Stimulated activated CD4-positive, alpha-beta T cell treated with anti-CD3 and anti-CD28 coated beads, Interleukin-4, amount 100 ng/mL, for 48 hours (primary cell): ENCODE measurements at regions not wholly inside any gene's neighbourhood (a gene's known extent, or its start where the extent isn't known, plus 50 kb on each side); places are given as distances from the start of the nearest gene placed in this dataset.
"Not testable (repeated sequence)": the region's sequence is repeated elsewhere in the genome, so short reads cannot be mapped to it uniquely, and the experiment has no call there.

Experiments used
- DNase-seq, 2 donors: peaks; one replicate each; pipeline ENCODE4 v3.0.0-alpha.2; 2020; ENCODE audit warnings: low read depth in 2 of 2

DNA sequence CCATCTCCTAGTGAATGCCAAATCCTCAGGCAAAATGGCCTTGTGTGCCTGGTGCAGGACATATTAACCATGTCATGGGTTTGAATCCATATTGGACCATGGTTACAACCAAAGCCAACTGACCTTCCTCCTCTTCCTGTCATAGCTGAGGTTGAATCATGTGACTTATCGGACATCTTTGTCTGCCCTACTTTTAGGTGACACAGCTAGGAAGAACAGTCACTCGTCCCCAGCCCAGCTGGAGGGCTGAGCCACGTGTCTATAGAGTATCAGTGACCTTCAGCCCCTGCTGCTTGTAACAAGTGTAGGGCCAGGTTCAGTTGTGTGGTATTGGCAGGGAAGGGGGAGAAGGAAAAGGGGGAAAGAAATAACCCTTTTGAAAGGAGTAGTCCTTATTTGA, 225.2 kb downstream of the KTN1 start:
- DNase-seq, result no peak

DNA sequence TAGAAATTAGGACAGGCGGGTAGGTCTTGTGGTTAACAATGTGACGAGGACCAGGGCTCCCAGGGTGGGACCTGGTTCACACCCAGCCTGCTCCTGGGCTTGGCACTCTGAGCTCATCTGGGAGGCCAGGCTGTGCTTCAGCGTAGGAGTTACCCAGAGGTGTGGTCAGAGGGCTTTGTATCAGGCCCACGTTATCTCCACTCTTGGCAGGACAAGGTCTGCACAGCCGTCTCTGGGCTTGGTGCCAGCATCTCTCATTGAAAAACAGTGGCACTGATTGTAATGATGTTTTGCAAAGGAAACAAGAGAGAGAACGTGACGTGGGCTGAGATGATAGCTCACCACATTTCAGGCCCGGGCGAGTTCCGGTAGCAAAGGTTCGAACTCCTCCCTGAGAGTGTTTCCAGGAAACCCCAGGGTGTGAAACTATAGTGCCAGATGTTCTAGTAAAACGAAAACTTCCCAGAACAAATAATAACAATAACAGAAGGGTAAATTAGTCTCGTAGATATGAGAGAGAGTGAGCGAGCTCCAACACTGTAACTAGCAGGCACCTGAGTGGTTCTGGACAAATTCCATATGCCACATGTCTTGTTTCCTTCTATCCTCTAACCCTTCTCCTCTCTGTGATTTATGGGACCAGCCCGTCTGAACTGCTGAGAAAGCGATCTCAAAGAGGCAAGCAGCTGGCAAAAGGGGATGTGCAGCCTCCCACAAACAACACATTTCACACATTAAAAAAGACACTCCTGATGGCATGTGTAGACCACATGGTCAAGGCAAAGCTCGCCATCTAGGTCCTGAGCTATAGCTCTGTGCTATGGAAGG, 227.3 kb downstream of the KTN1 start:
- DNase-seq, result peak; percentile 49 to 55

DNA sequence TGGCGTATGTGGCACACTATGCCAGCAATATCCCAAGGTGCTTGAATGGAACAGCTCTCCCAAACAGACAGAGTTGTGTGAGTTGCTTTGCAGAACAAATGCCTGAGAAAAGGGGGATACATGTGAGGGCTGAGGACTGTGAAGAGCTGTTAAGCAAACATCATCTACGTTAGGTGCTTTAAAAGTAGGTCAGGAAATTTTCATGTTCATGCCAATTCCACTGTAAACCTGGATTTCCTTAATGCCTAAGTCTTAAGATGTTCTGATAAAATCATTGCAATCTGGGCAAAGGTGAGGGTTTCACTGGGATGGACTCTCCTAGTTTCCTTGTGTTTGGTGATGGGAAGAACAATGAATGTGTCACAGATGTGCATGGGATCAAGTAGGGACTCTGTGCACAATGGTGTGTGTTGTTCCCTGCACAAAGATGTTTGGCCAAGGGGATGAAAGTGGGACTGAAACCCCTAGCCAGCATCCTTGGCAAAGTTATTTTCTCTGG, 227.9 kb downstream of the KTN1 start:
- DNase-seq, result no peak

DNA sequence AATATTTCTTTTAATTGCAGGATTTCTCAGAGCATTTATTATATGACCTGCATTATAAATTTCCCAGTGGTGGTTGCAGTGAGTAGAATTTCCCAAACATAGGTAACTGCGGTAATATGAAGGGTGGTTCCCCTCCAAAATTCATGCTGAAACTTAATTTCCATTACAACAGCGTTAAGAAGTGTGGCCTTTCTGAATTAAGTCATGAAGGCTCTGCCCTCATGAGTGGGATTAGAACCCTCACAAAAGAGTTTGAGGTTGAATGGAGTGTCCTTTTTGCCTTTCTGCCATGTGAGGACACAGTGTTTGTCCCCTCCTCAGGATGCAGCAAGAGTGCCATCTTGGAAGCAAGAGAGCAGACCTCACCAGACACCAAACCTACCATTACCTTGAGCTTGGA, 233.6 kb downstream of the KTN1 start:
- no peak for DNase-seq

DNA sequence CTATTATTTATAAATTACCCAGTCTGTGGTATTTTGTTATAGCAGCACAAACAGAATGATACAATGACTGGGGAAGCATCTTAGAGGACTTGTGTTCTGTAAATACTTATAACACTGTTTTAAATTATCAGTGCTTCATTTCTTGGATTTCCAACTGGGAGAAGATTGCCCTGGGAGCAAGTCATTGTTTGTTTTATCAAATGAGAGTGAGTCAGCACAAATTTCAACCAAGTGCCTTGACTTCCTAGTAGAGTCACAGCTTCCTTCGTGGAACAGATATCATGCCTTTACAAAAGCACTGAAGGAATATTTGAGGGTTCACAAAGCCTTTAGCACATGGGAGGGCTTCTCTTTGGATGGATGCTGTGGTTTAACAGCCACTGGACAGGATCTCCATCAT, 234.1 kb downstream of the KTN1 start:
- DNase-seq, result no peak

DNA sequence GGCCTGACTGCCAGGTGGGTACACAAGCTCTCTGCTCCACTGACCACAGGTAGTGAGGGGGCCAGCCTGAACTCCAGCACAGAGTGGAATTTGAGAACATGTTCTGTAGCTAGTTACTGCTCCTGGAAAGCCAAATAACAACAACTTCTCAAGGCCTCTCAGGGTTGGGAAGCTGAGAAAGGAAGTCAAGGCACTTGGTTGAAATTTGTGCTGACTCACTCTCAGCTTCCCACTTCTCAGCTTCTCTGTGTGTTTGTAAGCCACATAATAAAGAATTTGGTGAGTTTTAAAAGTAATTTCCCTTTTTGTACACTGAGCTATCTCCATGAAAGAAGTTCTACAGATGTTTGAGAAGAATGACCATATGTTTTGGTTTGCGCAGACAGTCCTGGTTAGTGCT, 234.9 kb downstream of the KTN1 start:
- no peak for DNase-seq

DNA sequence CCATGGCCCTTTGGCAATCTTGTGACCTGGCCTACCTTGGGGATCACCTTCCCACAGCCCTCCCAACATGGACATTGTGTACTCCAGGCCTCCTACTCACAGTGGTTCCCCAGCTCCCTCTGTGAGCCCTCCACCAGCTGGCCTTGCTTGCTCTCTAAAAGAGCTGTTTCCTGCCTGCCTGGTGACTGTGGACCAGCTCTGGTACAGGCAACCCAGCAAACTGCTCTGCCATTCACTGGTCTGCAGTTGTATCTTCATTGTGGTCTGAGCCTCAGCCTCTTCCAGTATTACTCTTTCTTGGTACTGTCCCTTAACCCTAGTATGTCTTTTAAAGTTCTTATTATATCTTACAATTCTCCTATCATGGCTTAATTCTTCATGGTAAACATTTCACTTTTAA, 236.2 kb downstream of the KTN1 start:
- DNase-seq, result no peak

DNA sequence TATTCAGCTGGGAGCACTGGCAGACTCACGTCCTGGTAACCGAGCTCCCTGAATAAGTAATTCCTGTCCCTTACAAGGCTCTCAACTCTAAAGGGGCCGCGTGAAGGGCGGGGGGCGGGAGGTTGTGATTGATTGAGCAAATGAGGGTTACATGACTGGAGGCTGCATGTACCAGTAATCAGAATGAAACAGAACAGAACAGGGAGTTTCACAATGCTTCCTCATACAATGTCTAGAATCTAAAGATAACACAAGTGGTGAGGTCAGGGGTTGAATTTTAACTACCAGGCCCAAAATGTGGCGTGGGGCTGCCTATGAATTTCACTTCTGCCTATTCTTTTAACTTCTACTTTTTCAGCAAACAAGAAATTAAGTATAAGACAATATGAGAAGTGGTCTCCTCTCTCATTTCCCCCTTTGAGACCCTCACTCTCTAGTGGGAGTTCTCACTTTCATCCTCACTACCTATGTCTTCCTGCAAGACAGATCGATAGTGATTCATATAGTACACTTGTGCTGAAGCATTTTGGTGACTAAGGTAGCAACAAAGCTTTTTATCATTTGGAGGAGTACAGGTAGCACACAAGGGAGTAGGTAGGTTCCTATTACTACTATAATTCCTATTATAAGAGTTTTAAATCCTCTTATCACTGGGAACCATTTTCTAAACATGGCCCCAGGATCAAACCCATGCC, 239.8 kb downstream of the KTN1 start:
- no peak for DNase-seq

DNA sequence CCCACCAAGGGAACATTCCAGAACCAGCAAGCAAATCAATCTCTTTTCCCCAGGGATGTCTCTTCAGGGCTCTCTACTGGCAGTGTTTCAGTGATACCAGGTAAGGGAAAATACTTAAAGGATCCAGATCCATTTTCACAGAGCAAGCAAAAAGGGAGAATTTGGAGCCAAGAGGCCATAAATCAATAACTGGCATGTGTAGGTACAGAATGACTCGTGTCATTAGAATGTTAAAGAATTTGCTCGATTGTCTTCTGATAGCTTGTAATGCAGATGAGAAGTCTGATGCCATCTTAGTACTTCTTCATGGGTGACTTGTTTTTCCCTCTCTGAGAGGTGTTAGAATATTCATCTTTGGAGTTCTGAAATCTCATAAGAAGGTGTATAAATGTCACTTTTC, 242.9 kb downstream of the KTN1 start:
- no peak for DNase-seq

DNA sequence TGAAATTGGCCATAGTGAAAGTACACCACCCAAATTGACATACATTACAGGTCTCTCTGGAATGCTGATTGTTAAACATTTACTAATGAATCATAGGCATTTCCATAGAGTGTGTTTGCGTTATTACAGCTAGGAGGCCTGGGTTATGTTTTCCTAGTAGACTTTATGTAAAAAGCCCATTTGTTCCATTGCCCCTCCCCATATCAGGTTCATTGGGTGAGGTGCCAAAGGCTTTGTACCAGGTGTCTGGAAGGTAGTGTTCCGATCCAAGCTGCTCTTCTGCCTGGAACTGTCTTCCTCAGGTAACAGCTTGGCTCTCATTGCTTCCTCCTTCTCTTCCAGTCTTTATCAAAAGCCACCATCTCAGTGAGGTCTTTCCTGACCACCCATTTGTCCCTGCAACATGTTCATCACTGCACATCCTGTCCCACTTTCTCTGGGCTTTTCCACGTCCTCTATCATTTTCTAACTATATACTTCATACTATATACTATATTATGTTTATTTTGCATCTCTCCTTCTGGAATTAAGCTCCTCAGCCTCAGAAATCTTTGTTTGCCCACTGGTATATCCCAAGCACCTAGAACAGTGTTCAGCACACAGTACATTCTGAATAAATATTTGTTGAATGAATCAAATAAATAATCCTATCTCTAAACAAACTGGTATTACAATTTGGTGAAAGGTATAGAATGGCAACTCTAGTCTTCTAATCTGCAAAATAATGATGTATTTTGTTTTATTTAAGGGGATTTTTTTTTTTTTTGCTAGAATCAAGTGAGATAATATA, 252.3 kb downstream of the KTN1 start:
- no peak for DNase-seq

DNA sequence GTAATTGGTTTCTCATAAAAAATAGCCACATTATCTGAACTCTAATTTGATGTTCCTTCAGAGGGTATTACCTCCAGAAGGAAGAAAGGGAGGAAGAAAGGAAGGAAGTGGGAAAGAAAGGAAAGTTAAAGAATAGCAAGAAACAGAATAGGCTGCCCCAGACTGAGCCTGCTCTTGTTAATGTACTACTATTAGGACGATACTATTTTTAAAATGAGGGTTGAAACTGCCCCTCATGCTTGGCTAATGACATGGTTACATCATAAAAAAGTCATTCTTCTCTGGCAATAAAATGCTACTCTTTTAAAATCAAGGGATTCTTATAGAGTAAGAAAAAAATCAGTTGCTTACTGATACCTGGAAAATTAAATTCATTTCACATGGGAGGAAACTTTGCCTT, 253.0 kb downstream of the KTN1 start:
- DNase-seq, result no peak

DNA sequence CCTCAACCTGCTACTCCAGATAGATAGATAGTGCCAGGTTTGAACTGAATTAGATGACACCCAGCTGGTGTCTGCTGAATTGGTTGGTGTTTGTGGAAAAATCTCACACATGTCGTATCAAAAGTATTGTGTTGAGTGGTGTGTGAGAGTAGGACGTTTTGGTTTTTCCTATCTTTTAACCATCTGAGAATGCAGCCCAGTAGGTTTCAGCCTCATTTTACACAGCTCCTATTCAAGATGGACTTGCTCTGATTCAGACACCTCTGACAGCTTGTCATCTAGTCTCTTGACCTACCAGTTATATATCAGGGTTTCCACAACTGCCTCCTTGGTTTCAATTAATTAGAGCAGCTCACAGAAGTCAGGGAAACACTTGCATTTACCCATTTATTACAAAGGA, 254.4 kb downstream of the KTN1 start:
- no peak for DNase-seq

DNA sequence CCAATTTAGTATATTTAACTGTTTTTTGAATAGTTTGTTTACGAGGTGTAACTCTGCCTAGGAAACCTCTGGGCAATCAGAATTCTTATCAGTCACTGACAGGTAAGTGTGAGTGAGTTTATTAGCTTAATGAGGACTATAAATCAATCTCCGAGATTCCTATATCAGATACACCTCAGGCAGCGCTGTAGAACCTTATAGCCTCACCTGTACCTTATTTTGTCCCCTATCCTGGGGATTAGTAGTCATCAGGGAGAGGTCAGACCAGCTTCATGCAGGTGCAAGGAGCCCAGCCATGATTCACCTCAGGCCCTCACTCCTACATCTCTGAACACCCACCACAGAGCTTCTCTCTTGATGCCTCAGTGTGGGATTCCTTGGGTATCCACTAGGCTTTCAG, 256.0 kb downstream of the KTN1 start:
- no peak for DNase-seq

DNA sequence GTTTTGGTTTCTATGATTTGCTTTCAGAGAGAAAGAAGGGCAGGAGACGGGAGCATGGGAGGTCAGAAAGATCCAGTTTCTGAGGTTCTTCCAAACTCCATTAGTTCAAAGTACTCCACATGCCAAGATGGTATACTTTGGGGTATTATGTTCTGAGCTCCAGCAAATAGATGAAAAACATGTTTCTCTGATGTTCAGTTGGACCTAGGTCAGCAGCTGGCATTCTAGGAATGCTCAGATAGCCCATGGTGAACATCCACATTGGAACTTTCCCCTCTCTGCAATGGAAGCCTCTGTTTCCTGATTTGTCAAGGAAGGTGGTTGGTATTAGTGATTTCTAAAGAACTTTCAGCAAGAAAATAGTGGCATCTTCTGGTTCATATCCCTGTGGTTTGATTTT, 257.5 kb downstream of the KTN1 start:
- no peak for DNase-seq

DNA sequence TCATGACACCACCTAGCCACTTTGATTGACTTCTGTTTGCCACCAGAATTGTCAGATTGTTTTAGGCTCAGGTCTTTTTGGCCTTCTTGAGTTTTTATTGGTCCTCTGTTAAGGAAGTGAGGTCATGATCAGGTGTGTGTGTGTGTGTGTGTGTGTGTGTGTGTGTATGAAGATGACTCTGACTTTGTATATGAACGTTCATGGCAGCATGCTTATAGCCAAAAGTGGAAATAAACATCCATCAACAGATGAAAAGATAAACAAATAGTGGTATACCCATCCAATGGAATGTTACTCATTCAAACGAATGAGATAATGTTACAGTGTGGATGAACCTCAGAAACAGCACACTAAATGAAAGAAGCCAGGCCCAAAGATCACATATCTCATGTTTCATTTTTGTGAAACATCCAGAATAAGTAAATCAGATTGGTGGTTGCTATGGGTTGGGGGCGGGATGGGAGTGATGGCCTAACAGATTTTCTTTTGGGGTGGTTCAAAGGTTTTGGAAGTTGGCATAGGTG, 258.6 kb downstream of the KTN1 start:
- DNase-seq, result no peak

DNA sequence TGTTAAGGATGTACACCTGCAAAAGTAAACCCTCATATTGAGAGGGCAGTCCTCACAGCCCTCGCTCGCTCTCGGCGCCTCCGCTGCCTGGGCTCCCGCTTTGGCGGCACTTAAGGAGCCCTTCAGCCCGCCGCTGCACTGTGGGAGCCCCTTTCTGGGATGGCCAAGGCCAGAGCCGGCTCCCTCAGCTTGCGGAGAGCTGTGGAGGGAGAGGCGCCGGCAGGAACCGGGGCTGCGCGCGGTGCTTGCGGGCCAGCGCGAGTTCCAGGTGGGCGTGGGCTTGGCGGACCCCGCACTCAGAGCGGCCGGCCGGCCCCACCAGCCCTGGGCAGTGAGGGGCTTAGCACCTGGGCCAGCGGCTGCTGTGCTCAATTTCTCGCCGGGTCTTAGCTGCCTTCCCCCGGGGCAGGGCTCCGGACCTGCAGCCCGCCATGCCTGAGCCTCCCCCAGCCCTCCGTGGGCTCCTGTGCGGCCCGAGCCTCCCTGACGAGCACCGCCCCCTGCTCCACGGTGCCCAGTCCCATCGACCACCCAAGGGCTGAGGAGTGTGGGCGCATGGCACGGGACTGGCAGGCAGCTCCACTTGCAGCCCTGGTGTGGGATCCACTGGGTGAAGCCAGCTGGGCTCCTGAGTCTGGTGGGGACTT, 259.4 kb downstream of the KTN1 start:
- DNase-seq, result not testable (repeated sequence)

DNA sequence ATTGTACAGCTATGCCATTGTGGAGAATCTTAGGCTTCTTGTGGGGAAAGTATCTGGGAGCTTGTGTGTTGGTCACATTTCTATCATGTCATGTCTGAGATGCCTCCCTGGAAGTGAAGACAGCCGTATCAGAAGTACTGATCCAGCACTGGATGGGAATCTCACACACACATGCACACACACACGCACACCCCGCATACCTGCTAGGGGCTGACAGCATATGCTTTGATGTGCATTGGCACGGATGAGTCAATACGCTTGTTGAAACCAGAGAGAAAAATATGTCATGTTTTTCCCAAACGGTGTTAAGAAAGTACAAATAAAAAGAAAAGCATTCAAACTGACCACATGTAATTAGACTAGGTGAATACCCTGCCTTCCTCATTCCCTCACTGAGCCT, 260.8 kb downstream of the KTN1 start:
- no peak for DNase-seq

DNA sequence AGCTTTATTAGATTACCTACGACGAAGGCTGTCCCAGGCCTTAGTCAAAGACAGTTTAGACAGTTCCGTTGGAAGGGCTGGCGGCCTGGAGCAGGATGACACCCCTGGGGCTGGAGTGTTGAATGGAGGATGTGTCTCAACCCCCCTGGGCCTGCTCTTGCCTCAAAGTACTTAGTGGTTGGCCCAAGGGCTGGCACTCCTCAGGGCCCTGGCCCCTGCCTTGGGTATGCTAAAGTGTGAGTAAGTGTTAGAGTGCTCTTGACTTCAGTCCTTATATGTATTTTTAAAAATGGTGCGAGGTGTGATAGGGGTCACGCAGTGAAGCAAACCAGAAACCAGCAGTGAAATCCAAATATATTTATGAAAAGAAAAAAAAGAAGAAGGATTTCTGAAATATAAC, 261.6 kb downstream of the KTN1 start:
- DNase-seq, result no peak

DNA sequence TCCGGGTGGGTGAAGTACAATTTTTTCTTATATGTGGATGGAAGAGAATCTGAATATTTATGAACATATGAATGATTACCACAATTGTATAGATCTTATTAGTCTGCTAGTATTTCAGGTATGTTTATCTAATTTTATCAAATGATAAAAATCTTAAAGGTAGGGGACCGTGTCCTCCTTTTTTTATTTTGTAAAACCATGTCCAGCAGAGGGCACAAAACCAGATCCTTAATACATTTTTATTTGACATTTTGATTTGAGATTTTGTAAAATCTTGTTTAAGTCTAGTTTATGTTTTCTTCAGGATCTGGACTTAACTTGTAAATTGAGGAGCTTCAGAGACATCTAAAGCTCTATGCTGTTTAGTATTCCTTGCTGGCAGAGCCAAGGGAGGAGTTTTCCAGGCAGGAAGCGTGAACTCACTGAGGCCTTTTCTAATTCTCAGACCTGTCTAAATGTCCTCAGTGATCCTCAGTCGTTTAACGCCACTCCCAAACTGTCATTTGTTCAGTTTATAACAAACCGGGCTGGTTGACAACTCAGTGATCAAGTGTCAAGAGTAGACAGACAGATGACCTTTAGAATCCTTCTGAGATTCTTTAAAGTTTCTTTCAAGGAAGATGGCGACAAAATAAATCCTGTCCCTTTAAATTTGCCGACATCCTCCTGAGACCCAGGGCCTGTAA, 263.9 kb downstream of the KTN1 start:
- DNase-seq, result no peak

DNA sequence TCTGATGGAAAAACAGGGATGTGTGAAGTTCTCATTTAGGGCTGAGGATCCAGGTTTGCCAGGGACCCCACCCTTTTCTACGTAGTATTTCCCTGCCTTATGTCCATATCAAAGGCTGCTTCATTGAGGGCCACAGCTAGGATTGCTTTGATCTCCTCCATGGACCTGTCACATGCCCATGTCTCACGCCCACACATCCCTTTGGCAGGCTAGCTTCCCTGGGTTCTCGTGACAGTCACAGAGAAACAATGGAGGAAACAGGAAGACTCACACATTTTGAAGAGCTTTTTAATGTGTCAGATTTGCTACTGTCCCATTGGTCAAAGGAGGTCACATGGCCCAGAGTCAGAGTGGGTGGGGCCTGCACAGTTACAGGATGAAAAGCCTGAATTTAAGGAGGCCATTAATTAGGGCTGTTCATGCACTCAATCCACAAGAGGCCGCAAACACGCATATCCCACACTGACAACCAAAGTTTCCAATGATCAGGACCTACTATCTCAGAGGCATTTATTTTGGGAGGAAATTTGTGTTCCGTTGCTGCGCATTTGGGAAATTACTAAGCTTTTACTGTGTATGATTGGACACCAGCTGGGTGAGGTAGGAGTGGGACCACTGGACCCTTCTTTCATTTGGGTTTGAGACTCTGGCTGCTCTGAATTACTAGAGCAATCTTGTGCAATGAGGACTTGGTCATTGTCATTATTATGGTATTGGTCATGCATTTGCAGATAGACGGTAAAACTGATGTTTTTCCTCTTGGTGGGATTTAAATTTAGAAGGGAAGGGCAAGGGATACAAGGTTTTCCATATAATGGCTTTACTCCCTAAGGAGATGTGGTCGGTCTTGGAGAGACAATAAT, 266.2 kb downstream of the KTN1 start:
- DNase-seq, result no peak
